Midbrain (tissue), 1 donor: ENCODE measurements at regions not wholly inside any gene's neighbourhood (a gene's known extent, or its start where the extent isn't known, plus 50 kb on each side); places are given as distances from the start of the nearest gene placed in this dataset.
A peak's percentile ranks its signal among the peaks of the same experiment; 100 is the strongest.
"Not testable (repeated sequence)": the region's sequence is repeated elsewhere in the genome, so short reads cannot be mapped to it uniquely, and the experiment has no call there.

Source experiments
- DNase-seq: peaks from one replicate; lab custom pipeline; 2025; lab: John Stamatoyannopoulos, UW

GRCh38 chr6:3672339-3672738 lies 79.2 kb downstream of the PXDC1 start:
- DNase-seq, result not testable (repeated sequence)

GRCh38 chr6:3671382-3671781 lies 80.1 kb downstream of the PXDC1 start:
- no peak for DNase-seq

GRCh38 chr6:3670356-3670755 lies 81.2 kb downstream of the PXDC1 start:
- DNase-seq, result no peak

GRCh38 chr6:3669916-3670315 lies 81.6 kb downstream of the PXDC1 start:
- DNase-seq, result no peak

- DNase-seq, result peak; percentile 65
These were observed 85.9 kb downstream of the PXDC1 start for GRCh38 chr6:3665608-3666007.

GRCh38 chr6:3664625-3665041 lies 86.9 kb downstream of the PXDC1 start:
- DNase-seq, result peak; percentile 6

- no peak for DNase-seq
These were observed 87.7 kb downstream of the PXDC1 start for GRCh38 chr6:3663811-3664210.

GRCh38 chr6:3663081-3663480 lies 88.4 kb downstream of the PXDC1 start:
- DNase-seq, result no peak

- no peak for DNase-seq
These were observed 90.1 kb downstream of the PXDC1 start for GRCh38 chr6:3661390-3661789.

- DNase-seq, result no peak
These were observed 91.0 kb downstream of the PXDC1 start for GRCh38 chr6:3660473-3660872.

- no peak for DNase-seq
These were observed 91.8 kb downstream of the PXDC1 start for GRCh38 chr6:3659748-3660147.

GRCh38 chr6:3656076-3656475 lies 95.4 kb downstream of the PXDC1 start:
- DNase-seq, result no peak

- DNase-seq, result no peak
These were observed 96.6 kb downstream of the PXDC1 start for GRCh38 chr6:3654898-3655297.

GRCh38 chr6:3654436-3654835 lies 97.1 kb downstream of the PXDC1 start:
- no peak for DNase-seq

- no peak for DNase-seq
These were observed 97.9 kb downstream of the PXDC1 start for GRCh38 chr6:3653528-3654070.

GRCh38 chr6:3651698-3652229 lies 99.7 kb downstream of the PXDC1 start:
- DNase-seq, result no peak

GRCh38 chr6:3650959-3651697 lies 100.4 kb downstream of the PXDC1 start:
- DNase-seq, result no peak

- DNase-seq, result no peak
These were observed 101.2 kb downstream of the PXDC1 start for GRCh38 chr6:3650076-3650958.

- no peak for DNase-seq
These were observed 102.8 kb downstream of the PXDC1 start for GRCh38 chr6:3648724-3649123.

- DNase-seq, result no peak
These were observed 104.7 kb downstream of the PXDC1 start for GRCh38 chr6:3646616-3647362.

- no peak for DNase-seq
These were observed 106.8 kb downstream of the PXDC1 start for GRCh38 chr6:3644739-3645012.
